GM12878 (cell line): ENCODE measurements at regions not wholly inside any gene's neighbourhood (a gene's known extent, or its start where the extent isn't known, plus 50 kb on each side); places are given as distances from the start of the nearest gene placed in this dataset.

Source experiments
- ATAC-seq: fragments of 200-7000 bp; cut with Tn5 transposase; 3 replicates; pipeline ENCODE4 v1.9.1; 2020; ENCODE audit warnings: mild to moderate bottlenecking, moderate library complexity
- BruUV-seq: library from RNA; stranded (reverse); fragments of 400-500 nt; replicated peaks from 2 replicates; lab custom pipeline; 2021; lab: Mats Ljungman, UMichigan
- CTCF ChIA-PET: fragments of 300-600 bp; sonication (Branson Sonifier 250); formaldehyde crosslinking; extraction: SDS; loops from one replicate; lab custom pipeline; 2021; ENCODE audit warnings: inconsistent platforms; lab: Yijun Ruan, JAX
- POLR2A ChIA-PET: fragments of 350-600 bp; formaldehyde crosslinking; extraction: SDS; loops from one replicate; lab custom pipeline; 2021; ENCODE audit warnings: inconsistent platforms; lab: Charles Lee
- RAD21 ChIA-PET: fragments of 300-600 bp; sonication (Branson Sonifier 250); formaldehyde crosslinking; loops from one replicate; lab custom pipeline; 2023; ENCODE audit warnings: antibody characterized with exemption; ENCODE audit not compliant: unreplicated experiment; lab: Charles Lee
- SMC1A ChIA-PET: fragments of 300-600 bp; sonication (Branson Sonifier 250); formaldehyde crosslinking; loops from one replicate; lab custom pipeline; 2023; ENCODE audit not compliant: unreplicated experiment, uncharacterized antibody; lab: Charles Lee
- DNase-seq: peaks from one replicate; pipeline ENCODE4 v3.0.0-alpha.2; 2011; ENCODE audit warnings: low read depth, low spot score
- FAIRE-seq: peaks from 3 replicates; lab custom pipeline; 2011; peaks lifted over from hg19 to GRCh38; lab: Jason Lieb, UNC
- H2AFZ ChIP-seq: 2 replicates; pipeline ENCODE4 v1.6.0; 2011; ENCODE audit warnings: low read depth, low read length, control low read depth; ENCODE audit not compliant: control insufficient read depth
- H3K27ac ChIP-seq: 2 replicates; pipeline ENCODE4 v1.5.1; 2011; ENCODE audit warnings: control low read depth; ENCODE audit not compliant: control insufficient read depth, insufficient read depth
- H3K27me3 ChIP-seq, 2 experiments: replicated peaks in 1 of 2; 2 replicates each; pipeline versions ENCODE4 v1.6.0 to v1.6.1; 2011; ENCODE audit warnings: low read length in 1 of 2; ENCODE audit not compliant: control insufficient read depth in 2 of 2, insufficient read depth in 2 of 2
- H3K36me3 ChIP-seq, 2 experiments: 2 replicates each; pipeline ENCODE4 v1.5.1; 2011; ENCODE audit warnings: low read length in 1 of 2; ENCODE audit not compliant: control insufficient read depth in 2 of 2, insufficient read depth in 2 of 2
- H3K4me1 ChIP-seq: 2 replicates; pipeline ENCODE4 v1.6.1; 2011; ENCODE audit warnings: mild to moderate bottlenecking, low read length, moderate library complexity, mixed read lengths; ENCODE audit not compliant: control insufficient read depth, insufficient read depth
- H3K4me2 ChIP-seq: 2 replicates; pipeline ENCODE4 v1.6.0; 2011; ENCODE audit warnings: control low read depth; ENCODE audit not compliant: control insufficient read depth, insufficient read depth
- H3K4me3 ChIP-seq: fragments of 200-600 bp; sonication (generic); 2 replicates; pipeline ENCODE4 v1.5.1; 2016
- H3K79me2 ChIP-seq: 2 replicates; pipeline ENCODE4 v1.6.0; 2011; ENCODE audit warnings: low read length; ENCODE audit not compliant: control insufficient read depth, insufficient read depth
- H3K9ac ChIP-seq: 2 replicates; pipeline ENCODE4 v1.8.0; 2011; ENCODE audit warnings: low read length, control low read depth, mixed read lengths; ENCODE audit not compliant: control insufficient read depth, insufficient read depth
- H3K9me3 ChIP-seq: replicated peaks from 3 replicates; pipeline ENCODE4 v1.5.1; 2011; ENCODE audit warnings: mild to moderate bottlenecking, low read length; ENCODE audit not compliant: control insufficient read depth, insufficient read depth
- H4K20me1 ChIP-seq: 2 replicates; pipeline ENCODE4 v1.6.0; 2011; ENCODE audit not compliant: control insufficient read depth, insufficient read depth
- BCL11A ChIP-seq: IDR thresholded peaks from 2 replicates; pipeline ENCODE4 v1.6.1; 2011; ENCODE audit warnings: low read depth, low read length
- CREB1 ChIP-seq: IDR thresholded peaks from 2 replicates; pipeline ENCODE4 v1.6.1; 2012; ENCODE audit warnings: low read depth, mild to moderate bottlenecking, inconsistent platforms
- CREM ChIP-seq: IDR thresholded peaks from 2 replicates; pipeline ENCODE4 v1.6.1; 2014; ENCODE audit warnings: antibody characterized with exemption, low read depth
- HCFC1 ChIP-seq: fragments of 150-350 bp; IDR thresholded peaks from 2 replicates; pipeline ENCODE4 v1.6.1; 2014; ENCODE audit warnings: low read length
- NFYB ChIP-seq: IDR thresholded peaks from 2 replicates; pipeline ENCODE4 v1.6.1; 2011; ENCODE audit warnings: low read depth, mild to moderate bottlenecking, low read length, improper control_type of control experiment, moderate library complexity; ENCODE audit not compliant: insufficient read depth
- NR2C2 ChIP-seq: IDR thresholded peaks from 2 replicates; pipeline ENCODE4 v1.6.1; 2011; ENCODE audit warnings: borderline replicate concordance, low read depth; ENCODE audit not compliant: control insufficient read depth, insufficient read length
- RAD21 ChIP-seq: IDR thresholded peaks from 2 replicates; pipeline ENCODE4 v1.6.1; 2011; ENCODE audit warnings: mild to moderate bottlenecking, low read depth, low read length, moderate library complexity; ENCODE audit not compliant: insufficient read depth
- SMAD5 ChIP-seq: IDR thresholded peaks from 2 replicates; pipeline ENCODE4 v1.6.1; 2016; ENCODE audit warnings: antibody characterized with exemption, low read depth
- SMARCA5 ChIP-seq: fragments of 450-650 bp; IDR thresholded peaks from 2 replicates; pipeline ENCODE4 v1.6.1; 2017; ENCODE audit warnings: mild to moderate bottlenecking
- SMC3 ChIP-seq: IDR thresholded peaks from 2 replicates; pipeline ENCODE4 v1.6.1; 2011; ENCODE audit warnings: low read length, improper control_type of control experiment, borderline replicate concordance
- SP1 ChIP-seq: IDR thresholded peaks from one replicate; pipeline ENCODE4 v1.6.1; 2011; ENCODE audit warnings: low read depth, low read length
- SPI1 ChIP-seq: IDR thresholded peaks from 2 replicates; pipeline ENCODE4 v1.6.1; 2011; ENCODE audit warnings: low read depth, mild to moderate bottlenecking, low read length, moderate library complexity, borderline replicate concordance; ENCODE audit not compliant: insufficient read depth
- WGBS: methylation state at CpG from one replicate; pipeline ENCODE4 v1.1.6; 2016; ENCODE audit warnings: low lambda C conversion rate; ENCODE audit not compliant: insufficient replicate concordance, insufficient coverage; ENCODE audit errors: missing lambda C conversion rate; 5-methylcytosine and 5-hydroxymethylcytosine counted together
- in situ Hi-C: fragments of 300-500 bp; cut with MboI; formaldehyde crosslinking; loops from 9 replicates; pipeline ENCODE4 v1.14.3; 2018; ENCODE audit warnings: mixed read lengths
- intact Hi-C: fragments of 100-400 bp; cut with micrococcal nuclease; formaldehyde crosslinking; loops from one replicate; pipeline ENCODE4 v1.14.2; 2022; ENCODE audit not compliant: unreplicated experiment
- TF ChIP-seq, protein P1 (sequence below): fragments of 450-650 bp; IDR thresholded peaks from 2 replicates; pipeline ENCODE4 v1.6.1; 2017; ENCODE audit warnings: low read depth, mild to moderate bottlenecking, moderate library complexity
- TF ChIP-seq, protein P2 (sequence below): fragments of 450-650 bp; IDR thresholded peaks from 2 replicates; pipeline ENCODE4 v1.6.1; 2017; ENCODE audit warnings: borderline replicate concordance
- TF ChIP-seq, protein P3 (sequence below): fragments of 450-650 bp; formaldehyde crosslinking; IDR thresholded peaks from 2 replicates; pipeline ENCODE4 v1.5.0; 2022; ENCODE audit warnings: mild to moderate bottlenecking, missing genetic modification characterization

DNA sequence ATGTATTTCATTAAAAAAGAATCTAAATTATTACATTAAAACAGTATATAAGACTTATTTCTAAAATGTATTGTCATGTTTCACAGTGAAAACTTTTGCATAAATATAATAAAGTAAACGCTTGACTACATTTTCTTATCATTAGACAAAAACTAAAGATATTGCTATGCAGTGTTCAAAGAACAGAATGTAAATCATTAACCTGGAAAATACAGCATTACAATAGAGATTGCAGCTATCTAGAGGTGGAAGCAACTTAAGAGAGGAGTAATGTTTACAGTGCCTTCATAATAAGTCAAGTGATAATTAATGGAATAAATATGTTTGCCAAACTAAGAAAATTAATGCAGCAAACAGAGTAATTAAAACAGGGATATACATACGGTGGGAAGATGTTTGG lies 940.9 kb downstream of the FSTL5 start:
- ChIA-PET CTCF (no interaction called here), POLR2A (no interaction called here)
- no peak for FAIRE-seq

DNA sequence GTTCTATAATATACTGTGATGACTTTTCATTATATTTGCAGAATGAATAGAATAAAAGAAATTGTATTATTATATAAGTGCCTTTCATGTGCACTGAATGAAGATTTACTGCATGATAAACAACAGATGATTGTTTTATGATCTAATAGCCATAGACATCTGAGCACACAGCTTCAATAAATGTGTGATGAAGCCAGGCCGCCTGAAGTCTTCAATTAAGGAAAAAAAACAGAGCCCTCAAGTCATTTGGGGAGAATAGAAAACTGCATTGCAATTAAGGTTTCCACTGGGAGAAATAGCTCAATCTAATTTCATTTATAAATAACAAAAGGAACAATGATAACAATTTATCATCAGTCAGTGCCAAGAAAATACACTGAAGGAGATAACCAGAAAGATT lies 955.2 kb downstream of the FSTL5 start:
- 0% methylated on average over 1 of the region's 1 CpG for WGBS
- ChIA-PET RAD21 (no interaction called here), POLR2A (no interaction called here), CTCF (interaction anchor here (1.5 kb wide), 1 partner anchor 8 kb away, joined by 3 read pairs; no protein-coding TSS in a partner anchor), SMC1A (interaction anchor here (1.0 kb wide), 1 partner anchor 11 kb away, joined by 3 read pairs; no protein-coding TSS in a partner anchor)
- Histone ChIP-seq H3K9me3 (no peaks in the 10 kb centered on the region), H3K27ac (no peak overlapping the region), H3K36me3 (no peaks in the 10 kb centered on the region), H3K9ac (no peak overlapping the region), H3K79me2 (no peaks in the 10 kb centered on the region), H4K20me1 (no peaks in the 10 kb centered on the region), H3K4me3 (no peak overlapping the region), H3K27me3 (no peaks in the 10 kb centered on the region), H3K4me1 (no peaks in the 10 kb centered on the region), H3K4me2 (no peak overlapping the region), H2AFZ (no peak overlapping the region)
- BruUV-seq = no TSS peak
- FAIRE-seq (no peak), ATAC-seq (no peak), DNase-seq (no peak)
- intact Hi-C loops = no loop called here
- in situ Hi-C loops = no loop called here
- no peak for TF ChIP-seq CREB1
- no peak for TF ChIP-seq NFYB
- TF ChIP-seq CREM = no peak
- no peak for TF ChIP-seq NR2C2
- no peak for TF ChIP-seq SP1
- TF ChIP-seq, protein P1, sequence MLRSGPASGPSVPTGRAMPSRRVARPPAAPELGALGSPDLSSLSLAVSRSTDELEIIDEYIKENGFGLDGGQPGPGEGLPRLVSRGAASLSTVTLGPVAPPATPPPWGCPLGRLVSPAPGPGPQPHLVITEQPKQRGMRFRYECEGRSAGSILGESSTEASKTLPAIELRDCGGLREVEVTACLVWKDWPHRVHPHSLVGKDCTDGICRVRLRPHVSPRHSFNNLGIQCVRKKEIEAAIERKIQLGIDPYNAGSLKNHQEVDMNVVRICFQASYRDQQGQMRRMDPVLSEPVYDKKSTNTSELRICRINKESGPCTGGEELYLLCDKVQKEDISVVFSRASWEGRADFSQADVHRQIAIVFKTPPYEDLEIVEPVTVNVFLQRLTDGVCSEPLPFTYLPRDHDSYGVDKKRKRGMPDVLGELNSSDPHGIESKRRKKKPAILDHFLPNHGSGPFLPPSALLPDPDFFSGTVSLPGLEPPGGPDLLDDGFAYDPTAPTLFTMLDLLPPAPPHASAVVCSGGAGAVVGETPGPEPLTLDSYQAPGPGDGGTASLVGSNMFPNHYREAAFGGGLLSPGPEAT = no peak
- TF ChIP-seq, protein P2, sequence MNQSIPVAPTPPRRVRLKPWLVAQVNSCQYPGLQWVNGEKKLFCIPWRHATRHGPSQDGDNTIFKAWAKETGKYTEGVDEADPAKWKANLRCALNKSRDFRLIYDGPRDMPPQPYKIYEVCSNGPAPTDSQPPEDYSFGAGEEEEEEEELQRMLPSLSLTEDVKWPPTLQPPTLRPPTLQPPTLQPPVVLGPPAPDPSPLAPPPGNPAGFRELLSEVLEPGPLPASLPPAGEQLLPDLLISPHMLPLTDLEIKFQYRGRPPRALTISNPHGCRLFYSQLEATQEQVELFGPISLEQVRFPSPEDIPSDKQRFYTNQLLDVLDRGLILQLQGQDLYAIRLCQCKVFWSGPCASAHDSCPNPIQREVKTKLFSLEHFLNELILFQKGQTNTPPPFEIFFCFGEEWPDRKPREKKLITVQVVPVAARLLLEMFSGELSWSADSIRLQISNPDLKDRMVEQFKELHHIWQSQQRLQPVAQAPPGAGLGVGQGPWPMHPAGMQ = no peak
- no peak for TF ChIP-seq BCL11A
- no peak for TF ChIP-seq HCFC1
- TF ChIP-seq SMARCA5 = no peak
- no peak for TF ChIP-seq SMC3
- TF ChIP-seq, protein P3, sequence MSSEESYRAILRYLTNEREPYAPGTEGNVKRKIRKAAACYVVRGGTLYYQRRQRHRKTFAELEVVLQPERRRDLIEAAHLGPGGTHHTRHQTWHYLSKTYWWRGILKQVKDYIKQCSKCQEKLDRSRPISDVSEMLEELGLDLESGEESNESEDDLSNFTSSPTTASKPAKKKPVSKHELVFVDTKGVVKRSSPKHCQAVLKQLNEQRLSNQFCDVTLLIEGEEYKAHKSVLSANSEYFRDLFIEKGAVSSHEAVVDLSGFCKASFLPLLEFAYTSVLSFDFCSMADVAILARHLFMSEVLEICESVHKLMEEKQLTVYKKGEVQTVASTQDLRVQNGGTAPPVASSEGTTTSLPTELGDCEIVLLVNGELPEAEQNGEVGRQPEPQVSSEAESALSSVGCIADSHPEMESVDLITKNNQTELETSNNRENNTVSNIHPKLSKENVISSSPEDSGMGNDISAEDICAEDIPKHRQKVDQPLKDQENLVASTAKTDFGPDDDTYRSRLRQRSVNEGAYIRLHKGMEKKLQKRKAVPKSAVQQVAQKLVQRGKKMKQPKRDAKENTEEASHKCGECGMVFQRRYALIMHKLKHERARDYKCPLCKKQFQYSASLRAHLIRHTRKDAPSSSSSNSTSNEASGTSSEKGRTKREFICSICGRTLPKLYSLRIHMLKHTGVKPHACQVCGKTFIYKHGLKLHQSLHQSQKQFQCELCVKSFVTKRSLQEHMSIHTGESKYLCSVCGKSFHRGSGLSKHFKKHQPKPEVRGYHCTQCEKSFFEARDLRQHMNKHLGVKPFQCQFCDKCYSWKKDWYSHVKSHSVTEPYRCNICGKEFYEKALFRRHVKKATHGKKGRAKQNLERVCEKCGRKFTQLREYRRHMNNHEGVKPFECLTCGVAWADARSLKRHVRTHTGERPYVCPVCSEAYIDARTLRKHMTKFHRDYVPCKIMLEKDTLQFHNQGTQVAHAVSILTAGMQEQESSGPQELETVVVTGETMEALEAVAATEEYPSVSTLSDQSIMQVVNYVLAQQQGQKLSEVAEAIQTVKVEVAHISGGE (CRISPR knock-in tag) = no peak

More for the DNA sequence above, 940.9 kb downstream of the FSTL5 start:
- H3K4me2 ChIP-seq = no peak overlapping the region
- ATAC-seq = no peak
- H3K79me2 ChIP-seq = no peaks in the 10 kb centered on the region
- intact Hi-C loops (no loop called here), in situ Hi-C loops (no loop called here)
- no peak overlapping the region for H2AFZ ChIP-seq
- no peak overlapping the region for H3K4me3 ChIP-seq
- no peaks in the 10 kb centered on the region for H3K27me3 ChIP-seq
- H3K27ac ChIP-seq = no peak overlapping the region
- TF ChIP-seq SMAD5 (no peak), SPI1 (no peak), RAD21 (no peak)
- H3K9me3 ChIP-seq = no peaks in the 10 kb centered on the region
- DNase-seq = no peak
- RAD21 ChIA-PET = no interaction called here
- no TSS peak for BruUV-seq
- H3K9ac ChIP-seq = no peak overlapping the region
- no peaks in the 10 kb centered on the region for H4K20me1 ChIP-seq
- H3K36me3 ChIP-seq = no peaks in the 10 kb centered on the region
- H3K4me1 ChIP-seq = no peaks in the 10 kb centered on the region
- WGBS = 41% methylated on average over 2 of the region's 2 CpGs
- SMC1A ChIA-PET = no interaction called here
